ENCODE measurements at regions not wholly inside any gene's neighbourhood (a gene's known extent, or its start where the extent isn't known, plus 50 kb on each side); places are given as distances from the start of the nearest gene placed in this dataset.
"Not testable (repeated sequence)": the region's sequence is repeated elsewhere in the genome, so short reads cannot be mapped to it uniquely, and the experiment has no call there.

DNA sequence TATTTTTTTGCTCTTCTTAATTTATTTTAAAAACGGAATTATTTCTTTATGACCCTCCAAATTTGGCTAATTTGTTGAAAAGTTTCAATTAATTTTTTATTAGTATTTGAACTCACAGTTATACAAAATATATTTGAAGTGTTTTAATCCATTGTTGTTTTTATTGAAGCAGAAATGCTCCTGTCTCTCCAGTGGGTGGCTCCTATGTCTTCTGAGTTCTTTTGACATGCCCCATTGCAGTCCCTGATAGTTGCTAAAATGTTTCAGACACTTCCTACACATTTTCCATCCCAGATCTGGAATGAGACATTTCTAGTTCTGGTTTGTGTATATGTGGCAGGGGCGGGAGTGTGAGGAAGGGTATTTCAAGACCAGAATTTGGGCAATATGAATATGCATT lies 579.4 kb upstream of the PRR20A start:
- DNase-seq, result no peak

DNA sequence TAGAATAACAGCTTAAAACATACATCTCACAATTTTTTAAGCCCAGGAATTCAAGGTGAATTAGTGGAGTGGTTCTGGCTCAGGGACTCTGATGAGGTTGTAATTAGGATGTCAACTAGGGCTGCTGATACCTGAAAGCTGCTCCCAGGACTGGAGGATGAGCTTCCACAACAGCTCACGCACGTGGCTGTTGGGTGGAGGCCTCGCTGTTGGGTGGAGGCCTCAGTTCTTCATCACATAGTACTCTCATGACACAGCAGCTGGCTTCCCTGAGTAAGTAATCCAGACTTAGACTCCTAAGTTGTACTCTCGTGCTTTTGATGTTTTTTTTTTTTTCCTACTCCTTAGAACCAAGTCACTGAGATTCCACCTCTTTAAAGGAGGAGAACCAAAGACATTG lies 577.1 kb upstream of the PRR20A start:
- no peak for DNase-seq

DNA sequence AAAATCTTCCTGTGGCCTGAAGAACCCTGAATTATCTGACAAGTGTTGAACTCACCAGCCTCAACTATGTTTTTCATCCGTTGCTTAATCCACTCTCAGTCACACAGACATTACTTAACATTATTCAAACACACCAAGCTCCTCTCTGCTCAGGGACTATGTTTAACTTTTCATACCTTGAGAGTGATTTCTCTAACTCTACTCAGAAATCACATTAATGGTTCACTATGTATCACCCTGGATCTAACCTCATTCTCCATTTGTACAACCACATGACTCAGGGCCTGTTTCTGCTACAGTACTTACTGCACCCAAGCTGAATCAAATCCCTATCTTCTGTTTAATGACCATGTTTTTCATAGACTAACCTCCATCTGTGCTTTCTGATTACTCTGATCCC lies 553.7 kb upstream of the PRR20A start:
- DNase-seq, result no peak

DNA sequence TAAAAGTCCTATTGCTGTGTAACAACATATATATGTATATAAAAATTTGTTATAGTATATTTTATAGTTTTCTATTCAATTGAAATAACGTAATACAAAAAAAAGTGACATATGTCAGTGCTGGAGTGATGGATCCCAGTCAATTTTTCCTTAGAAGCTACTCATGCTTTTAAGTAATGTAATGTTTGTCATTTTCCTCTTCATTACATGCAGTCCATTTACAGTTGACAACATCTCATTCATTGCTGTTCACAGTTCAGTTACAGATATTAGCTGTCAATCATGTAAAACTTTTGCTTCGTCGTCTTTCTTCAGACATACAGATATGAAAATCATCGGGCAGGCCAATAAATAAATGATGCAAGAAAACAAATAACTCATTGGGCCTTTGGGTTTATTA lies 525.1 kb upstream of the PRR20A start:
- no peak for DNase-seq

DNA sequence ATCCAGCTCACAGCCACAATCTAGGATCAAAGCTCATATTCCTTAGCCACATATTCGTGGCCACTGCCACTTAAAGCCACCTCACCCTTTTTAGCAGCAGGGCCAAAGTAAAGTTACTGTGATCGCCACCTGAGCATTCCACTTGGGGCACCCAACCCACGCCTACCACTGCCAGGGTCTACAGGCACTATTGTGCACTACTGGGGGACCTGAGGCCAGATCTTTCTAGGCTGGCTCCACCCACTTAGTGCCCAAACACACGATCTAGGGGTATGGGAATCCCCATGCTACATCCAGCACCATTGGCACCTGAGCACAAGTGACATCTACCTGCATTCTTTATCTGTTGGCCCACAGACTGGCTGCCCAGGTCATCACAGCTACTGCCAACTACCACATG lies 517.9 kb upstream of the PRR20A start:
- DNase-seq, result no peak

DNA sequence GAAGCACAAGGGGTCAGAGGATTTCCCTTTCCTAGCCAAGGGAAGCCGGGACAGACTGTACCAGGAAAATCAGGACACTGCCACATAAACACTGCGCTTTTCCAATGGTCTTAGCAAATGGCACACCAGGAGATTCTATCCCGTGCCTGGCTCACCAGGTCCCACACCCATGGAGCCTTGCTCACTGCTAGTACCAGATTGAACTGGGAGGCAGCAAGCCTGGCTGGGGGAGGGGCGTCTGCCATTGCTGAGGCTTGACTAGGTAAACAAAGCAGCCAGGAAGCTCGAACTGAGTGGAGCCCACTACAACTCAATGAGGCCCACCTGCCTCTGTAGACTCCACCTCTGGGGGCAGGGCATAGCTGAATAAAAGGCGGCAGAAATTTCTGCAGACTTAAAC lies 511.8 kb upstream of the PRR20A start:
- not testable (repeated sequence) for DNase-seq

DNA sequence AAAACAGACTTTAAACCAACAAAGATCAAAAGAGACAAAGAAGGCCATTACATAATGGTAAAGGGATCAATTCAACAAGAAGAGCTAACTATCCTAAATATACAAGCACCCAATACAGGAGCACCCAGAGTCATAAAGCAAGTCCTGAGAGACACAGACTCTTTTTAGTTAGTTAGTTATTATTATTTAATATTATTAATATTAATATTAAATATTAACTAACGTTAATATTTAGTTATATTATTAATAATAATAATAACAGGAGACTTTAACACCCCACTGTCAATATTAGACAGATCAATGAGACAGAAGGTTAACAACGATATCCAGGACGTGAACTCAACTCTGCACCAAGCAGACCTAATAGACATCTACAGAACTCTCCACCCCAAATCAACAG lies 509.7 kb upstream of the PRR20A start:
- not testable (repeated sequence) for DNase-seq

DNA sequence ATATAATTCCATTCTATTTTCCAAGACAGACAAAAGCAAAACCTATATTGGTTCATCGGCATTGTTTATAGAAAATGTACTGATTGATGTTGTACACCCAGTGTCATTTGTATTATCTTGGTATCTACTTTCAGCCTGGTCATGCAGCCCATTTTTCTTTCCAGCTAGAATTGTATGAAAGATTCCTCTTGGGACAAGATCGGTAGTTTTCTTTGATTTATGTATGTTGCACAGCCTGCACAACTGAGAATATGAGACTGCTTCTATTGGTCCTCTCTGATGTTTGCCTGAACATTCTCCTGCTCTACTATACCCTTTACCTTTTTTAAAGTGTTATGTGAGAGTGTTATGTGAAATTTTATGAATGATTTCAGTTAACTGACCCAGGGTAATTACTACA lies 487.7 kb upstream of the PRR20A start:
- DNase-seq, result no peak

DNA sequence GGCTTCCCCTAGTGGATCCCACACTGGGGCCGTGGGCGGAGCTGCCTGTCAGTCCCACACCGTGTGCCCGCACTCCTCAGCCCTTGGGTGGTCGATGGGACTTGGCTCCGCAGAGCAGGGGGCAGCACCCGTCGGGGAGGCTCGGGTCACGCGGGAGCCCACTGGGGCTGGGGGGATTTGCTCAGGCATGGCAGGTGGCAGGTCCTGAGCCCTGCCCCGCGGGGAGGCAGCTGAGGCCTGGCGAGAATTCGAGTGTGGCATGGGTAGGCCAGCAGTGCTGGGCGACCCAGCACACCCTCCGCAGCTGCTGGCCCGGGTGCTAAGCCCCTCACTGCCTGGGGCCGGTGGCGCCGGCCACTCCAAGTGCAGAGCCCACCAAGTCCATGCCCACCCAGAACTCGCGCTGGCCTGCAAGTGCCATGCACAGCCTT lies 481.7 kb upstream of the PRR20A start:
- no peak for DNase-seq

DNA sequence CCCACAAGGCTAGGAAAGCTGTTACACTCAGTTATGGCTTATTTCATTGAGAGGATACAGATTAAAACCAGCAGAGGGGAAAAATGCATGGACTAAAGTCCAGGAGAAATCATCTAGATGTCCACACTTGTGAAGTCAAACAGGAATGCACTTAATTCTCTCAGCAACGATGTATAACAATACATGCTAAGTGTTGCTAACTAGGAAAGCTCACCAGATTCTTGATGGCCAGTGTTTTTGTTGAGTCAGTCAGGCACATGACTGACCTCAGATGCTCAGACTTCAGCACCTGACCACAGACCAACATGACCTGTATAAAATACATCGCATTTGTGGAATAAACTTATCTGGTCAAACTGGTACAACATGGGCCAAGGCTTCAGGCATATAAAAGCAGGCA lies 470.2 kb upstream of the PRR20A start:
- DNase-seq, result no peak

DNA sequence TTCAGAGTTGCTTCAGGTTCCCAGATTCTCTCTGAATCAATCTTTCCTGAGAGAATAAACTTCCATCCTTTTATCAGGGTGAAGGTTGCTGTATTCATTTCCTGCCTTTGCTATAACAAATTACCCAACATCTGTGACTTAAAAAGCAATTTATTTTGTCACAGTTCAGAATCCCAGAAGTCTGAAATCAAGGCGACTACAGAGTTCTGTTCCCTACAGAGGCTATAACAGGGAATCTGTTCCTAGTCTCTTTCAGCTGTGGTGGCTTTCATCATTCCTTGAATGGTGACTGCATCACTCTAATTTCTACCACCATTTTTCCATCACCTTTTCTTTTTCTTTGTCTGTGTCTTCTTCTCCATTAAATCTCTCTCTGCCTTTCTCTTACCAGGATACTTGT lies 459.3 kb upstream of the PRR20A start:
- no peak for DNase-seq

DNA sequence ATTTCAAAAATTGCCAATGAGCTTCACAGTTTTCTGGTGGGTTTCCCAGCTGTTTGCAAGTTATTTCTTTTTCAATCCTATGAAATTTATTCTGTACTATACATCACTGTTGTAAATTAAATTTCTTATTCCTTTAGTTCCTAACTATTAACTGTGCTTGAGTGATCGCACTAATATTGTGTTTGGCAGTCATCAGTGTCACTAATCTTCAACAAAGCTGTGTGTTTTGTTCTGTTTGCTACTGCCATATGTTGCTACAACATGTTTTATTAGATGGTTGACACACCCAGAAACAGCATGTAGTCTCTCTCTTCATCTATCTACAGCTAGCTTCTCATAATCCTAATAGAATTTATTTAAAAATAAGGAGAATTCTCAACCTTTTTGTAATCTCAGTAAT lies 453.6 kb upstream of the PRR20A start:
- no peak for DNase-seq

DNA sequence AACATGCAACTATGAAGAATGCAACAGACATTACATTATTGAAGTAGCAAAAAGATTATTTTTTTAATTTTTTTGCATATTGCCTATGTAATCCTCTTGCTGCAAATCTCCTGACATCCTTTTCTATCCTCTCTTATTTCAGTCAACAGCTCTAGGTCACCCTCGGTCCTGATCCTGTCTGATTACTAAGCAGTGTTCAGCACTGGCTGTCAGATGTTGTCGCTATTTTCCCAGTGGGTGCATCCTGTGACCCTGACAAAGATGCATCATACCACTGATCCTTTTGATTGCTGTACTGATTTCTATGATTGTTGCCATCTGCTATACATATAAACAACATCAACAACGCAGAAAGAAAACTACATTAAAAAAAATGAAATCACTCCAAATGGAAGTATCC lies 443.7 kb upstream of the PRR20A start:
- DNase-seq, result no peak

DNA sequence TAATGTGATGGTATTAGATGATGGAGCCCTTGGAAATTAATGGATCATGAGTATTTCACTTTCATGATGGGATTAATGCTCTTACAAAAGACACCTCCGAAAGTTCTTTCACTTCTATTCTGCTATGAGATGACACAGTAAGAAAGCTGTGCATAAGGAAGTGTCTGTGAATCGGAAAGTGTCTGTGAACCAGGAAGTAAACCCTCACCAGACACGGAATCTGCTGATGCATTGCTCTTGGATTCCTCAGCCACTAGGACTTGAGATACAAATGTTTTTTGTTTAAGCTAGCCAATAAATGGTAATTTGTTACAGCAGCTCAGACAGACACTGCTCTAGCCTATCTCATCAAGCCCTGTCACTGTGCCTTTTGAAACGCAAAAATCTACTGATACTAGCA lies 440.4 kb upstream of the PRR20A start:
- DNase-seq, result no peak

DNA sequence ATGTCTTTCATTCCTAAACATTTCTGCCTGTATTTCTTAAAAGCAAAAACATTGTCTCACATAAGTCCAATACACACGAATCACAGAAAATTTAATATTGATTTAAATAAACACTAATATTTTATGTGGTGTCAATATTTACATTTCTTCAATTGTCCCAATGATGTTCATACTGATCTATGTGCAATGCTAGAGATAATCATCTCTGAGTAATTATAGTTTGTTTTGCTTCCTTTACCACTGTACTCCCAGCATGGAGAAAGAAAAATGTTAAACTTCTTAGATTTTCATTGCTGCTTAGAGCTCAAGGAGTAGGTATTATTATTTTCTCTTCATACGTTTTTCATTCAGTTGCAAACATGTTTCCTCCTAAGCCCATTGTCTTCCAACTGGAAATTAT lies 434.2 kb upstream of the PRR20A start:
- no peak for DNase-seq

DNA sequence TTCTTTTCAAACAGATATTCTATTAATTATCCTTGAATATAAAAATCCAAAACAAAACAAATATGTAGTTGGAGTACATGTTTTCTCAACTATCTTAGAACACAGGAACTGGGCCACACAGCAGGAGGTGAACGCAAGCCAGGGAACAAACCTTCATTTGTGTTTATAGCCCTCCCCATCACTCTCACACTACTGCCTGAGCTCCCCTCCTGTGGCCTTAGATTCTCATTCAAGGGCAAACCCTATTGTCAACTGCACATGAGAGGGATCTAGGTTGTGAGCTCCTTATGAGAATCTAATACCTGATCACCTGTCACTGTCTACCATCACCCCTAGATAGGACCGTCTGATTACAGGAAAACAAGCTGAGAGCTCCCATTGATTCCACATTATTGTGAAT lies 427.1 kb upstream of the PRR20A start:
- DNase-seq, result no peak

DNA sequence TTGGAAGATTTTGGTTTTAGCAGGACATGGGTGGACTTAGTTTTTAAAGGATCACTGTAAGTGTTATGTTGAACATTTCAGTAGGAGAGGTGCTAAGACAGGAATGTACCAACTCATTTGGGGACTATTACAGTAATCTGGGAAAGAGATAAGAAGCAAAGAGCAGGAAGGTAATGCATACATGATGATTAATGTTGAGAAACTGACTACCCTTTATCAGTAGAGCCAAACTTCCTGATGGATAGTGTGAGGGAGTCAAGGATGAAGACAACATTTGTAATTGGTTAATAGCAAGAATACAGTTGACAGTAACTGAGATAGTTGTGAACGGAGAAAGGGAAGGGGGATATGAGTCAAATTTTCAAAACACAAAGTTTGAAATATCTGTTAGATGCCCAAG lies 421.9 kb upstream of the PRR20A start:
- no peak for DNase-seq

DNA sequence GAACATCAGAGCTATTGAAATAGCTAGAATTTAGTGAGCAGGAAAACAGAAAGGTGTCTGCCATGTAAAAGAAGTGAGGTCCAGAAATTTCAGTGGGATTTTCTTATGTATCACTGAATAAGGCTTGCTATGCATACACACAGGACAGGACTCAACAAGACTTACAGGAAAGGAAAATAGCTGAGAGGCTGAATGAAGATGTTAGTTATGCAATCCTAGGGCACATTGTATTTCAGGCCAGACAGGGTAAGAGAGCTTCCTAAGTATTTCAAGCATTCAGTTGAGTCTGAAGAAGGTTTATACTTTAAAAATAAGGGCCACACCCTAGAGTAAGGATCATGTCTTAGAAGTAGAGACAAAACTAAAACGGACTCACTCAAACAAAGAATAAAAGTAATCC lies 419.9 kb upstream of the PRR20A start:
- DNase-seq, result no peak

DNA sequence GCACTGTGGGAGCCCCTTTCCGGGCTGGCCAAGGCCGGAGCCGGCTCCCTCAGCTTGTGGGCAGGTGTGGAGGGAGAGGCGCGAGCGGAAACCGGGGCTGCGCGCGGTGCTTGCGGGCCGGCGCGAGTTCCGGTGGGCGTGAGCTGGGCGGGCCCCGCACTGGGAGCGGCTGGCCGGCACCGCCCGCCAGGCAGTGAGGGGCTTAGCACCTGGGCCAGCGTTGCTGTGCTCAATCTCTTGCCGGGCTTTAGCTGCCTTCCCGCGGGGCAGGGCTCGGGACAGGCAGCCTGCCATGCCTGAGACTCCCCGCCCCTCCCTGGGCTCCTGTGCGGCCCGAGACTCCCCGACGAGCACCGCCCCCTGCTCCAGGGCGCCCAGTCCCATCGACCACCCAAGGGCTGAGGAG lies 405.2 kb upstream of the PRR20A start:
- no peak for DNase-seq

DNA sequence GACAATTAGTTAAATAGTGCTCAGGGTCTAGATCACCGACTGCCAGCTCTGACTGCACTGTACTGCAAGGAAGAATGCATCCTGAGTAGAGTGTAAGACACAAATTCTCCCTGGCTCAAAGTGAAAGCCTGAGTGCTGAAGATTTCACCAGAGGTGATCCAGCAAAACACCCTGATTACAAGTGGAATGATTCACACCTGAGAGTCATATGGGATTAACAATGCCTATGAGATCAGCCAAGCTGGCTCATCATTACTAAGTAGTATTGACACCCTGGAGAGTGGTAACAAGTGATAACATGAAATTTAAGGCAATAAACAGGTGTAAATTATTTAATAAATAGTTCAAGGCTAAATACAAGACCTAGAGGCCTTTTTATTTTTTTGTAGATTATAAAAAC lies 403.8 kb upstream of the PRR20A start:
- DNase-seq, result no peak

DNA sequence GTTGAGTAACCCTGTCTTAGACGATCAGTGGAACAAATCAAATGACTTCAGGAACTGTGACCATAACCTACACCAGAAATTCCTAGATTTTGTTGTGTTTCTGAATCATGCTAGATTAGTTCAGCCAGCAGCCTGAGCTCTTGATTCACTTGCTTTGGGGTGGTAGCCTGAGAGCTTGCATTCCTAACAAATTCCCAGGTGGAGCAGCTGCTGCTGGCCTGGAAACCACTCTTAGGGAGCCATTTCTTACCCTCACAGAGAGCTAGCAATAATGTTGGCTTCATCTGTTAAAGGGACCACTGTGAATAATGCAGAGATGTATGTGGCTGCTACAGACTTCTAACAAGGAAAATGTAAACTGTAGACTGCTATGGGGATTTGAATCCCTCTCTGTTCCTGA lies 388.1 kb upstream of the PRR20A start:
- DNase-seq, result no peak

DNA sequence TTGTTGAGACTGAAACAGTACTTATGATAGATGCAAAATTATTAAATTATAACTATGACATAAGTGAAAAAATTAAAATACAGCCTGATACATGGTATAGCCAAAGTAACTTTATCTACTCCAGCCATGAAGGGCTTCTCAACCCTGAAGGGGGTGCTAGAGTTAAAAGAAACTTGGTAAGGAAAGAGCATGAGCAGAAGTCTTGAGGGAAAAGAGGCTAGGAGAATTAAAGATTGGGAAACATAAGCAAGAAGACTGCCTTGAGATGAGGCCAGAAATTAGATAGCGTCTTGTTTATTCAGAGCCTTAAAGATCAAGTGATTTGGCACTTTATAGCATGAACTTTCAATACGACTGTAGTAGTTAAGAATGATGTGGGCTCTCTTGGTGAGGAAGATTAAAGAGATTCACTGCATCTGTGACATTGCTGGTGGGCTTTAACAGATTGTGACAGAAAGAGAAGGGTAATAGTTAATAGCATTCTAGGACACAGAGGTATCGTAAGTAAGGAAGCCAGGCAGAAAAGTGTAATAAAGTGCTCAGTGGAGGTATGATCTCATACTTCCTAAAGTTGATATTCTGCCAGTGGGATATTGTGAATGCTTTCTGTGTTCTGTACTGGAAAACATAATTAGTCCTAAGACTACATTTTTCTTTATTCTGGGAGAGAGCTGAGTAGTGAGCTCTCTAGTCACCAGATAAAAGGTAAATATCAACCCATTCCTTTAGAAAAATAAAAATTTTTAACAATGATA lies 385.4 kb upstream of the PRR20A start:
- no peak for DNase-seq

DNA sequence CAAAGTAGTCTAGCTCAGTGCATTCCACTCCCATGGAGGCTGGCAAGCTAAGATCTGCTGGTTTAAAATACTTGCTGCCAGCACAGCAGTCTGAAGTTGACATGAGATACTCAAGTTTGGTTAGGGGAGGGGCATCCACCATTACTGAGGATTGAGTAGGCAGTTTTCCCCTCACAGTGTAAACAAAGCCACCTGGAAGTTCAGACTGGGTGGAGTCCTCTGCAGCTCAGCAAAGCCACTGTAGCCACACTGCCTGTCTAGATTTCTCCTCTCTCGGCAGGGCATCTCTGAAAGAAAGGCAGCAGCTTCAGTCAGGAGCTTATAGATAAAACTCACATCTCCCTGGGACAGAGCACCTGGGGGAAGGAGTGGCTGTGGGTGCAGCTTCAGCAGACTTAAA lies 377.4 kb upstream of the PRR20A start:
- DNase-seq, result not testable (repeated sequence)

DNA sequence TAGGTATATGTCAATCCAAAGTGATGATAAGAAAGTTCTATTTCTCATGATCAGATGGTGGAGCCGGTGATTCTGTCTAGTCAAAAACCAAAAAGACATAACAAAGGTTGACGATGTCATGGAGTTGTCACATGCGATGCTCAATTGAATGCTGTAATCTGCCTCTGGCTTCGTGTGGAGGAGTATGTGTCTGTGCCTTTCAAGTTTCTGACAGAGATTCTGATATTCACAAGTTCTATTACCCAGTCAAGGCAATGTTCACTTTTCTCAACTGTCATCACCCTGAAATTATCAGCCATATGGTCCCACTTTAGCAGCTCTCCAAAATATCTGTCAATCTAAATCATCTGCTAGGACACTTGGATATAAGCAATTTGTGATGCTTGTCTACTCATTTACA lies 367.6 kb upstream of the PRR20A start:
- DNase-seq, result no peak

DNA sequence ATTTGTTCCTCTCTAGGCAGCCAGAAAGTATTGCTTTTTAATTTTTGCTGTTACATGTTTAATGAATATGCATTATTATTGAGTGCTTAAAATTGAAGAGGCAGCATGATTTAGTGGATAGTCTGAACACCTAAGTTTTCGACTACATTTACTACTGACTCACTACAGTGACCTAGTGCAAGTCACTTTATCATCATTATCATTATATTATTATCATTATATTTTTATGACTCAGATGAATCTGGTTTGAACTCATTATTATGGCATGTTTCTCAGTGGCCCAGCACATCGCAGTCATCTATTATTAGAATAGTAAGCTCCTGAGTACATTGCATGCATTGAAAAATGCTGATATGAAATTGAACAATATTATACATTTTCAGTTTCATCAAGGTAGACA lies 351.2 kb upstream of the PRR20A start:
- no peak for DNase-seq

DNA sequence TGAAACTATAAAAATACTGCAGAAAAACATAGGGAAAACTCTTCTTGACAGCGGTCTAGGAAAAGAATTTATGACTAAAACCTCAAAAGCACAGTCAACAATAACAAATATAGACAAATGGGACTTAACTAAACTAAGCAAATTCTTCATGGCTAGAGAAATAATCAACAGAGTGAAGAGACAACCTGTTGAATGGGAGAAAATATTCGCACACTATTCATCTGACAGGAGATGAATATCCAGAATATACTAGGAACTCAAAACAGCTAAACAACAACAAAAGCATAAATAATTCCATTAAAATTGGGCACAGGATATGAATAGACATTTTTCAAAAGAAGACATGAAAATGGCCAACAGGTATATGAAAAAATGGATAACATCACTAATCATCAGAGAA lies 303.6 kb upstream of the PRR20A start:
- no peak for DNase-seq

Data from NCI-H2107 (cell line).